HG03159 (cell line): ENCODE measurements at regions not wholly inside any gene's neighbourhood (a gene's known extent, or its start where the extent isn't known, plus 50 kb on each side); places are given as distances from the start of the nearest gene placed in this dataset.

Experiments used
- ATAC-seq: cut with Tn5 transposase; IDR thresholded peaks from one replicate; pipeline ENCODE4 v1.9.1; 2021; ENCODE audit warnings: mild to moderate bottlenecking, moderate library complexity; ENCODE audit not compliant: unreplicated experiment

DNA sequence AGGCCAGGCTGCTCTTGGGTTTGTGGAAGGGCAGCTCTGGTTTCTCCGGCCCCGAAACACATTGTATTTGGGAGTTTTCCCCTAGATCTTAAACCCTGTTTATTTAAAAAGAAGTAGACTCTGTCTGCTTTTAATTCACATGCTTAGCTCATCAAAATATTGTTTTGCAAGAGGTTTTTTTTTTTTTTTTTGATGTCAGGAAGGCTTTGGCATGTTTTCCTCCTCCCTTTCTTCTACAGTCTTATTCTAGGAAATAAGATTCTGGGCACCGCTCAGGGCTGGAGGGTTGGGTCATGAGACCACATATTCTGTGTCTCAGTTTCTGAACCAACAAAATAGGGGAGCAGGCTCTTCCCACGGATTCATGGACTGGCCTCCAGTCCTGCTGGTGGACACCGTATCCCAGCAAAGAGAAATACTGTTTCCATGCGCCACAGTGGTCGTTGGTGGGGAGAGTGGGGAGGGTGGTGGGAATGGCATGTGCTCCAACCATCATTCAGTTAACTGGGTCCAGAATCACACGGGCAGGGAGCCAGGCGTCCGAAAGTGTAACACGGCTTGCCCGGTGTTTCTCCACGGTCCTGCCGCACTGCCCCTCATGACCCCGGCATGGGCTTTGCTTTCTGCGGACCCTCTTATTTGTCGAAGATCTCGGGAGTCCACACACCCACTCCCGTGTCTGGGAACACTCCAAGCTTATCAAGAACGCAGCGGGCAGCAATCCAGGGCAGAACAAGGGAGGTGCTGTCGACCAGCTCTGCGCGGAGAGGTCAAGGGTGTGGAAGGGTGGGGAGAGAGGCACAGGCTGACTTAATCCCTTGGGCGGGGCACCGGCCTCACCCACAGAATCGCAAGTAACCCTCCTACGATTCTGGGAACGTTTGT, 176.7 kb downstream of the GLI2 start:
- ATAC-seq, result no peak

DNA sequence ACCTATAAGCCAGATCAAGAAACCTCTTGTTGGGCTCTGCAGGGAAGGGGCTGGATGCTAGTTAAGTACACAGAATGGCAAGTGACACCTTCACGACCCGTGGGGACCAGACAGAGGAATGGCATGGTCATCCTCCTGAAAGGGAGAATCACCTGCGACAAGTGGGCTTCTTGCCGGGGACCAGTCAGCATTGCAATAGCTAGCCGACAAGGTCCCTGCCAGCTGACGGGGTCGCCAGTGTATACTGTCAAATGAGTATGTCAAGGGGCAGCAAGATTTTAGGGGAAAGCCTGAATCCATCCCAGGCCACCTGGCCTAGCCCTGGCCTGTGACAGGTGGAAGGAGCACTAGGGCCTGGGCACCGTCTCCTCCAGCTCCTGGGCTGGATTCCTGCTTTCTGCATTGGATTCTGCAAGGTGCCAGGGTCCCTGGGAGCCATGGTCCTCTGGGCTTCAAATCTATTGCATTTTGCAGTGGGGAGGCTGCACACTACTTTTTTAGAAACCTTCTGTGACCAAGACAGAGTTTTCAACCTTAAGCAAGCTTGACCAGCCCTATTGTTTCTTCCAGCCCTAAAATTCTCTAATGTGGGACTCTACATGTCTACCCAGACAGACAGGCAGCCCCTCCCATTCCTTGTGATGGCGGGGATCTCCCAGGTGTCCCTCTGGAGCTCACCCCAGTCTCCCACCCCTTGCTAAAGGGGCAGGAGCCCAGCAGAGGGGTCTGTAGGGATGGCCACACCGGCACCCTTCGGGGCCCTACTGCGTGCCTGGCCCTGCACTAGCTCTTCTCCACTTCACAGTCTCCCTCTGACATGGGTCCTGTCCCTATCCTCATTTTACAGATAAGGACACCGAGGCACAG, 178.5 kb downstream of the GLI2 start:
- no peak for ATAC-seq

DNA sequence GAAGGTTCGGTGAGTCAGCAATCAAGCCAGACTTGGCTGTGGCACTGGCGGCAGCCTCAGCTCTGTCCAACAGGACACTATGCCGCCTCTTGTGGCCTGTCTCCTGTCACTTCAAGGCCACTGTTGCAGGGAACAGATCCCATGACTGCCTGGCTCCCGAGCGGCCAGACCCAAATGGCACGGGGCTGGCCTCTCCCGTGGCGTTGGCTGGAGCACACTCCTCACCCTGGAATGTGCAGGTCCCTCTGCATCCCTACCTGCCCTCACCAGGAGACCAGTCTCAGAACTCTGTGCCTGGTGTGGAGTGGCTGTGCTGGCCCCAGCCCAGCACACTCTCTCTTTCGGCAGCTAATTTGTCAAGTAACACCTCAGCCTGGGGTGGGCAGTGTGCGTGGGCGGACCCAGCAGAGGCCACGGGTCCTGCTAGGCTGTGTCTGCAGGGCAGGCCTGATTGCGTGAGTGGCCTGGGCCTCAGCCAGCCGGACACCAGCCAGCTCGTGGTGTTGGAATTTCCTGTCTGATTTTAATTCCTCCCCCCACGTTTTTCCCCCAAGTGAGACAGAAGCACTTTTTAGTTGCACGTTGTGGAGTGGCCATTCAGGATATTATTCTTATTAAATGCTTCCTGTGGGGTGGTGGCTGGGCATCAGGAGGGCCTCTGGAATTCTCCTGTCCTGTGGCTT, 179.3 kb downstream of the GLI2 start:
- ATAC-seq, result no peak

DNA sequence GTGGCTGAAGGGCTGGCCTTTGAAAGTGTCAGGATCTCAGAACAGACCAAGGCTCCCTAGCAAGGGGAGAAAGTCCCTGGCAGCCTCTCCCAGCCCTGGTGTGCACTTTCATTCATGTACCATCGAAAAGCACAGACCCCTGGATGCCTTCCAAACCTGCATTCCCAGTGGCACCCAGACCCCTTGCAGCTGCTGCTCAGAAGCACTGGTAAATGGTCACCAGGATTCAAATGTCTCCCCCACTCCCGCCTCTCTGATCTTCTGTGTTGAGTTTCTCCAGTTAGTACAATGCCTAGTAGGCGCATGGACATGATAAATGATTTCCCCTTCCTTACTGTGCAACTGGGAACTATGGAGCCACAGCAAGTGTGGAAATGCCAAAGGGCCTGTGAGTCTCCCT, 180.0 kb downstream of the GLI2 start:
- no peak for ATAC-seq

DNA sequence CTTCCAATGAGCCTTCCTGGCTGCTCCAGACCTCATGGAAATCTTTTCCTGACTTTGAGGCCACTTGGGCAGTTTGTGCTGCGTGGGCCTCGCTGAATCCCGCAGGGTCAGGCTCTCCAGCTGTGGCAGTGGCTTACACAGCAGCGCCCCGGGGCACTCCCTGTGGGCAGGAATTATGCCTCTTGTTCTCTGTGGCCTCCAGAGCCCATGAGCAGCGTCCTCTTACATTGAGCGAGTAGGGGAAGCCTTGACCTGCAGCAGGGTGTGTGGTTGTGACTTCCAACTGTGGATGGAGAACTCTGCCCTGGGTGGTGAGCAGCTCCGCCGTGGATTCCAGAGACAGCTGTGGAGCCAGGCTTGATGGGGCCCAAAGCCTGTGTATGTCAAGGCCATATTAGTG, 180.8 kb downstream of the GLI2 start:
- ATAC-seq, result no peak

DNA sequence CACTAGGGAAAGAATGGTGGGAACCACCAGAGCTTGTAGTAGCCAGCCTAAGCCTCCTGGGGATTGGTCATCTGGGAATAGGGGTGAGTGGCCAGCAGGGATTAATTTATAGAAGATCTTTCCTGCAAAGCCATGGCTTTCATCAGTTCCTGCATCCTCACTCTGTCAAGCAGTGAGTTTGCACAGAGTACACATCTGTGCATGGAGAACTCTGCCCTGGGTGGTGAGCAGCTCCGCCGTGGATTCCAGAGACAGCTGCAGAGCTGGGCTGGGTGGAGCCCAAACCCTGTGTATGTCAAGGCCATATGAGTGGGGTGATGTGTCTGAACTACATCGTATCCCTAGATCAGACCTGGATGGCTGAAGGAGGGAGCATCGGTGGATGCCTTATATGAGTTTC, 182.2 kb downstream of the GLI2 start:
- no peak for ATAC-seq

DNA sequence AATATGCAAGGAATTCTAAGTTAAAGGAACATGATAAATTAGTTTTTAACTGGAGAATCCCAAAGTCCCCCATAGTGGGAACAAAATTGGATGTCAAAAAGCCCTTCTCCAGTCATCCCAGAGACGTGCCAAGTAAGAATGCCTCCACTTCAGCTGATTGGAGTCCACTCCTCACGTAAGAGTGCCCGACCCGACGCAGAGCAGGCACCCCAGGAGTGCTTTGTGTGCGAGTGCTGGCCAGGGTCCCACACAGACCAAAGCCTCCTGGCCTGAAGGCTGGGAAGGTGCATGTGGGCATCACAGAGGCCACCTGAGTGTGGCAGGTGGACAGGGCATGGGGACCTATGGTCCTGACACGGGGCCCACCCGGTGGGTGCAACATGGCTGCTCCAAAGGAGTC, 183.5 kb downstream of the GLI2 start:
- ATAC-seq, result no peak

DNA sequence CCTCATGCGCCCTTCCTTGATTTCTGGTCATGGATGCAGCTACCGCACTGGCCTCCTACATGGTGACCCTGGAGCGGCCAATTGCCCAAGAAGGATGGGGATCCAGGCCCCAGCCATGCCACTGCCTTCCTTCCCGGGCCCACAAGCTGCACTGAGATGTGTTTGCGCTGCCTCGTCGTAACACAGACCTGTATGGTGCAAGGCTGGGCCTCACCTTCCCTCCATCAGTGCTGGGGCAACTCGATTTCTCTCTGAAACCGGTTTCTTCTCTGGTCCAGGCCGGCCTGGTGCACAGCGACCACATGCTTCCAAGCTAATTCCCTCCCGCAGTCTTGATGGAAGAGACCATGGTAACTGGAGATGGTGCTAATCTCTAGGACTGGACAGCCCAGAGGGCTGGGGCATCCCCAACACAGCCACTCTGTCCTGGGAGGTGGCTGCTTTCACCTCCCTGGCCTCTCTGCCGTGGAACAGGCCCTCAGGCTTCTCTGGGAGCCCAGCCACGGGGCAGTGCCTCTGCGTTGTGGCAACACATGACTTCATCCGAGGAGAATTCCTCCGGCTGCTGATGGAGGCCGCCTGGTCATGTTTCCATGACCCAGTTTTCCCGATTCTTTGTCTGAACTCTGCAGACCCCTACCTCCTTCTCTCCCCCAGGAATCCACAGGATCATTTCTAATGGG, 184.2 kb downstream of the GLI2 start:
- no peak for ATAC-seq

DNA sequence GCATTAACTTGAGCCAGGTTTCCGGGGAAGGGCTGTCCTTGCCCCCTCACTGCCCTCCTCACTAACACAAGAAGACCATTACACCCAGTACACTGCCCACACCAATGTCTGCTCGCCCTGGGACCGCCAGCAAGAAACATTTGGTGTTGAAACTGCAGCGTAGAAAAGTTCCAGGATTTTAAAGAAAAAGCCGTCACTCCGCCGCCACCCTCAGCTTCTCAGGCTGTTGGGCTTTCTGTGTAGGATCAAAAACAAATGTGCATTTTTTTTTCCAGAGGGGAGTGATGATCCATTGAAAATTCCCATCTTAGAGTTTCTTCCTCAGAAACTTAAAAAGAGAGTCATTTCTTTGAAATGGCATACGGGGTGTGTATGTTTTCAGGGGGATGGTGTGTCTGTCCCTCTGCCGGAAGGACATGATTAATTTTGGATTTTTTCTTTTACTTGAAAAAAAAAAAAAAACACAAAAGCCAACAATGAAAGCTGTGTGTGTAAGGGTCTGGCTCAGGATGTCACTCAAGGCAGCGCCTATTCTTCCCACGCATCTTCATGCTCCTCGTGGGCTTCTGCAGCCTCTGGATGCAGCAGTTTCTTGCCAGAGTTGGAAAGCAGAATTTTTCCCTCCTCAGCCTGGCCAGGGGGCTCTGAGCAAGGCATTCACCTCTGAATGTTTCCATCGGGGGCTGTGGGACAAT, 184.9 kb downstream of the GLI2 start:
- ATAC-seq, result no peak

DNA sequence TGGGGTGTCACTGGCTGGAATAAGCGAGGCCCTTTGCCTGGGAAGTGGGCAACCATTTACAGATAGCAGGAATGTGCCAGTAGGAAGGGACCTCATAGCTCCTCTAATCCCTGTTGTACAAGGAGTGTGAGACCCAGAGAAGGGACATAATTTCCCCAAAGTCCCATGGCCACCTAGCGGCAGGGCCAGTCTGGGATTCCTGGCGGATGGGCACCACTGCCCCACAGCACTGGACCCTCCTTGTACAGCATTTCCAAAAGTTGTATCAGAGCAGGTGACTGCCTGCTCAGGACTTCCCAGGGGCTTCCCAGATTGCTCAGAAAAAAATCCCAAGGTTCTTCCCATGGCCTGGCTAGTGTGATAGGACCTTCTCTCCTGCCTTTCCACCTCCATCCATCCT, 185.8 kb downstream of the GLI2 start:
- ATAC-seq, result no peak

DNA sequence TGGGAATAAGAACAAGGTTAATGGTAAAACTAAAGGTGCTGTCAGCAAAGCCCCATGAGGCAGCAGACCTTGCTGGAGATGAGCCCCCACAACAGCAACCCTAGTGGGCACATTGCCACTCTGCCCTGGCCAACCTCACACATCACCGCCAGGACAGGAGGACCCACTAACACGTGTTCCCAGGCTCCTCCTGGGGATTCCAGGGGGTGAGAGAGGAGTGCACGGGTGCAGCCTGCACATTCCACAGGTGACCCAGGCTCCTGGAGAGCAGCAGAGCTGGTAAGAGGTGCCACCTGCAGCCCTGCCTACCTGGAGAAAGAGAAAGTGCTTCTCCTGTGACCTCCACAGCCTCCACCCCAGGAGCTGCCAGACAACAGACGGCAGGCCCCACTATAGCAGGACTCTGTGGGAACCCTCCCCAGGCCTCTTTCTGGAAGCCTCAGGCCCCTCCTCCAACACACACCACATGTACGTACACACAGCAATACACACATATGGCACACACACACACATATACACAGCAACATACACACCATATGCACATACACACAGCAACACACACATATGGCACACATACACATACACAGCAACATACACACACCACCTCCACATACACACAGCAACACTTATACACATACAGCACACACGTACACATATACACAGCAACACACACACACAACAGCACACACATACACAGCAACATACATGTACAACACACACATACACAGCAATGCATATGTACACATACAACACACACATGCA, 187.1 kb downstream of the GLI2 start:
- ATAC-seq, result no peak

DNA sequence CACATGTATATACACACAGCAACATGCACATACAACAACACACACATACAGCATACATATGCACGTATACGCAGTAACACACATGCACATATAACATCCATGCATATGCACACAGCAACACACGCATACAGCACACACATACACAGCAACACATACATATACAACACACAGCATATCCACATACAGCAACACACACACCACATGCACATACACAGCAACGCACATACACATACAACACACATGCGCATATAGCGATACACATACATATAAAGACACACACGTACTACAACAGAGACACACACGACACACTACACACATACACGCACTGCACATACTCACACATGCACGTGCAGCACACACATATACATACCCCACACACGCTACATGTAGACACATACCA, 187.8 kb downstream of the GLI2 start:
- no peak for ATAC-seq

DNA sequence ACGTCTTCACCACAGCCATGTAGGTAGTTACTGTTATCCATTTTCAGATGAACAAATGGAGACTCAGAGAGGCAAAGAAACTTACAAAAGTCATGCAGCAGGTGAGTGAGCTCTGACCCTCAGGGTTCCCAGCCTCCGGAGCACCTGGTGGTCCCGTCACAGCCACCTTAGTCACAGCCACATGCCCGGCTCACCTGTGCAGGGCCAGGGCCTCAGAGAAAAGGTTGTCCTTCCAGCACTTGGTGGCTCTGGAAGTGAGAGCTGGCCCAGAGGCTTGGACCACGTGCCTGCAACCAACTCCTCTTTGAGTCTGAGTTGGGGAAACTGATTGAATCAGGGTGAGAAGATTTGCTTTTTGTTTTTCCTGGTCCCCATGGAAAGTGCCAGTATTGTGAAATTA, 189.3 kb downstream of the GLI2 start:
- ATAC-seq, result no peak

DNA sequence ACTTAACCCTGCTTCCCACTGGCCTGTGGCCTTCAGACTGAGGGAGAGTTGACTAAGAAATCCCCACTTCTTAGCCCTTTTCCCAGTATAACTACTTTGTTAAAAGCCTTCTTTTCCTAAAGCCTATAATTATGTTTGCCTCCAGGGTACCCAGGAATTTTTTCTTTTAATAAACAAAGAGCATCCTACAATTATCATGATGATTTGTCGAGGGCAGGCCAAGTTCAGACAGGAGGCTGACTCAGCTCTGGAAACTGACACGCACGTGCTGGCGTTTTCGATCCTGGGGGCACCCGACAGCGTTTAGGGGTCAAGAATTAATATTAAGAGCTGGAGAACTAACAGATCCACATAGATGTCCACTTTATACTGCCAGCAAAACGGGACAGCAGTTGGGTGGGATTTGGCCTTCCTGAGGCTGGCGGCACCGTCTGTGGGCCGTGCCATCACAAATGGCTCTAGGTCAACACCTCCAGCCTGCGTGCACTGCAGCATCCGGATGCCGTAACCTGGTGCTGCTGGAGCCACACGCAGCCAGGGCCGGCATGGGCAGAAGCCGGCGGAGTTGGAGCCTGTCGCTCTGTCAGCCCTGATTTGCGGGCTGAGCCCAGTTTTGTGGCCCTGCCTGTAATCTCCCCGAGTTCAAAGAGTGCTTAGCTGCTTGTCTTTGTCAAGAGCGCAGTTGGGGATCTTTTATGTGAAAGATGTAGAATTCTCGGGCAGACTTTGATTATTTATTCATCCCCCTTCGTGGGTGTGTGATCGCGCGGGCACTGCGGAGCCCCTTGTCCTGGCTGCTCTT, 191.0 kb downstream of the GLI2 start:
- no peak for ATAC-seq

DNA sequence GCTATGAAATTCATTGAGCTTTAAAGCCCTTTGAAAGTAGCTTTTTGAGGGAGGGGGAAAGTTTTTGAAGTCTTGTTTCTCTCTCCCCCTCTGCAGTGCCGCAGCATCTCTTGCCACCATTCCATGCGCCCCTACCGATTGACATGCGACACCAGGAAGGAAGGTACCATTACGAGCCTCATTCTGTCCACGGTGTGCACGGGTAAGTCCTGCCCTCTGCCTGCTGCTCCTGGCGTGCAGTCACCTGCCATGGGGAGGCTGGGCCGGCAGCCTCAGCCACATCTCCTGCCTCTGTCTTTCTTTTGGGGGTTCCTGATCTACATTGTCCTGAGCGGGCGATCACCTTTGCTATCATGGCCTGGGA, 191.6 kb downstream of the GLI2 start:
- ATAC-seq, result no peak

DNA sequence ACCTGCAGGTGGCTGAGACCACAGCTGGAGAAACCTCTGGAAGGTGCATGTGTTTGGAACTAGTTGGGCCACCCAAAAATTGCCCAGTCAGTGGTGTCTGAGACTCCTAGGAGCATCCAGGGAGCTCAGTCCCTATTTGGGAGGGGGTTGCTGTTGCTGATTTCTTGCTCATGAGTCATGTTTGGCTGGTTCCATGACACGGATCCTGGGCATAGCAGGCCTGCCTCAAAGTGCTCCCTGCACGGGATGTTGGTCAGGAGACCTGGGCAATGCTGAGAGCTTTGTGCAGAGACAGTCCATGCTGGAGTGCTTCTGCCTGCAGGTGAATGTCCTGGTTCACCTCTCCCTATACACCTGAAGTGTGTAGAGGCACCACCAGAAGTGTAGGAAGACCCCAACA, 194.2 kb downstream of the GLI2 start:
- no peak for ATAC-seq

DNA sequence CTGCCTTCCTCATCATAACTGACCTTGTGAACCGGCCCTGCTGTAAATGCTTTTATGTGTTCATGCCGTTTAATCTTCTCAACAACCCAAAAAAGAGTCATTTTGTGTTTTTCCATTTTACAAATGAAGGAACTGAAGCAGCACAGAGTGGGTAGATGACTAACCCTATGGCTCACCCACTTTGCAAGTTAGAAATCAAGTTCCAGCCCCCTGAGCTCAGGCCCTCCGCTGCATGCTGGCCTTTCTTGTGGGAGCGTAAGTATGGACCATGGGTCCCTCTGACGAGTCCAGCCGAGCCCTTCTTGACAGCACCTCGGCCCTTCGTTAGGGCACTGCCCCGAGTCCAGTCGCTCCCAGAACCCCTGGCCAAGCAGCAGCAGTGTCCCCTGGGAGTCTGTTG, 194.6 kb downstream of the GLI2 start:
- no peak for ATAC-seq

DNA sequence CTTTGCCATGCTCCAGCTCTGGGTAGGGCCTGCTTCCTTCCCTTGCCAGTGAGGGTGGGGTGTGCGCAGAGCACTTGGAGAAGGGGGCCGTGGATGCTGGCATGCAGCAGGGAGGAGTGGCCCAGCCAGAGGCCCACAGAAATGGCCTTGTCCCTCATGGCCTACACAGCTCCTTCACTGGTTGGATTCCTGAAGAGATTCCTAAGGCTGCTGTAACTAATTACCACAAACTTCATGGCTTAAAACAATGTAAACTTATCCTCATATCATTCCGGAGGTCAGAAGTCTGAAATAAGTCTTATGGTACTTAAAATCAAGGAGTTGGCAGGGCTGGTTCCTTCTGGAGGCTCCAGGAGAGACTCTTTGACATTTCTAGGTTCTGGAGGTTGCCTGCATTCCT, 195.2 kb downstream of the GLI2 start:
- no peak for ATAC-seq

DNA sequence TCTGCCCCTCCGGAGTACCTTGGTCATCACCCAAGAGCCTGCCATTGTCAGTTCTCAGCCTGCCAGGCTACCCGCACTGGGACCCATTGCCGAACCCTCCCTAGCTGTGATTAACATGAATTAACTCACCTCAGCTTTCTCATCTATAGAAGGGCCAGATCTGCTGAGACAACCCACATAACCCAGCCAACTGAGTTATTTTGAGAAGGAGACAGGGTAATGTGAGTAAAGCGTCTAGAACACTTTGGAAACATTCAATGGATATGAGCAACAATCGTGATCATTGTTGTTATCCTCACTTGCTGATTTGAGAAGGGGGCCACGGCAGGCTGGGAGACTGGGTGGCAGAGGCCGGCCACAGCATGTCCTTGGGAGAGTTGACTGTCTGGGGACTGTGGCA, 196.8 kb downstream of the GLI2 start:
- ATAC-seq, result no peak
